ENCODE measurements at regions not wholly inside any gene's neighbourhood (a gene's known extent, or its start where the extent isn't known, plus 50 kb on each side); places are given as distances from the start of the nearest gene placed in this dataset.
"Not testable (repeated sequence)": the region's sequence is repeated elsewhere in the genome, so short reads cannot be mapped to it uniquely, and the experiment has no call there.

GRCh38 chr11:3565838-3566237, 76.0 kb downstream of the ART5 start:
- H4K20me1 ChIP-seq (ENCODE audit: insufficient read depth, low read length); DNase-seq (ENCODE audit: insufficient read length, low spot score, missing footprints); H3K9me3 ChIP-seq (ENCODE audit: low read depth, low read length); H3K27ac ChIP-seq (ENCODE audit: low read depth, low read length); H3K79me2 ChIP-seq (ENCODE audit: insufficient read depth, low read length); H2AFZ ChIP-seq (ENCODE audit: low read length); H3K27me3 ChIP-seq (ENCODE audit: insufficient read depth, low read length); H3K4me2 ChIP-seq (ENCODE audit: insufficient read depth, low read length); H3K4me3 ChIP-seq (ENCODE audit: insufficient read depth, low read length); H3K36me3 ChIP-seq (ENCODE audit: insufficient read depth, low read length); H3K4me1 ChIP-seq (ENCODE audit: insufficient read depth, low read length): not testable (repeated sequence)

GRCh38 chr11:3564383-3564782, 77.4 kb downstream of the ART5 start:
- H2AFZ ChIP-seq (ENCODE audit: low read length); H3K9me3 ChIP-seq (ENCODE audit: low read depth, low read length); H3K27me3 ChIP-seq (ENCODE audit: insufficient read depth, low read length); H3K27ac ChIP-seq (ENCODE audit: low read depth, low read length); H3K4me3 ChIP-seq (ENCODE audit: insufficient read depth, low read length); H3K79me2 ChIP-seq (ENCODE audit: insufficient read depth, low read length); DNase-seq (ENCODE audit: insufficient read length, low spot score, missing footprints); H3K36me3 ChIP-seq (ENCODE audit: insufficient read depth, low read length); H4K20me1 ChIP-seq (ENCODE audit: insufficient read depth, low read length); H3K4me1 ChIP-seq (ENCODE audit: insufficient read depth, low read length); H3K4me2 ChIP-seq (ENCODE audit: insufficient read depth, low read length): not testable (repeated sequence)
- TF ChIP-seq CTCF (IDR thresholded peaks at IDR 0.05; ENCODE audit: extremely low read depth, low read depth, low read length): peak; percentile 19

GRCh38 chr11:3554621-3555020, 87.2 kb downstream of the ART5 start:
- H2AFZ ChIP-seq (ENCODE audit: low read length); H3K36me3 ChIP-seq (ENCODE audit: insufficient read depth, low read length); H3K4me3 ChIP-seq (ENCODE audit: insufficient read depth, low read length); H3K4me1 ChIP-seq (ENCODE audit: insufficient read depth, low read length); H4K20me1 ChIP-seq (ENCODE audit: insufficient read depth, low read length); DNase-seq (ENCODE audit: insufficient read length, low spot score, missing footprints); H3K27me3 ChIP-seq (ENCODE audit: insufficient read depth, low read length); H3K79me2 ChIP-seq (ENCODE audit: insufficient read depth, low read length); H3K27ac ChIP-seq (ENCODE audit: low read depth, low read length); H3K4me2 ChIP-seq (ENCODE audit: insufficient read depth, low read length); H3K9me3 ChIP-seq (ENCODE audit: low read depth, low read length): not testable (repeated sequence)

- H3K9me3 ChIP-seq (ENCODE audit: low read depth, low read length); H3K27me3 ChIP-seq (ENCODE audit: insufficient read depth, low read length); H3K4me2 ChIP-seq (ENCODE audit: insufficient read depth, low read length); H3K4me3 ChIP-seq (ENCODE audit: insufficient read depth, low read length); H3K79me2 ChIP-seq (ENCODE audit: insufficient read depth, low read length); H3K36me3 ChIP-seq (ENCODE audit: insufficient read depth, low read length); H3K27ac ChIP-seq (ENCODE audit: low read depth, low read length); H3K4me1 ChIP-seq (ENCODE audit: insufficient read depth, low read length); H4K20me1 ChIP-seq (ENCODE audit: insufficient read depth, low read length); H2AFZ ChIP-seq (ENCODE audit: low read length); DNase-seq (ENCODE audit: insufficient read length, low spot score, missing footprints): not testable (repeated sequence)
Measured at GRCh38 chr11:3544990-3545389, 96.8 kb downstream of the ART5 start.

- H4K20me1 ChIP-seq (ENCODE audit: insufficient read depth, low read length); H3K4me3 ChIP-seq (ENCODE audit: insufficient read depth, low read length): not testable (repeated sequence)
Measured at GRCh38 chr11:3538220-3538619, 103.6 kb downstream of the ART5 start.

GRCh38 chr11:3537254-3537653, 104.5 kb downstream of the ART5 start:
- not testable (repeated sequence) for H3K4me1 ChIP-seq (ENCODE audit: insufficient read depth, low read length); H4K20me1 ChIP-seq (ENCODE audit: insufficient read depth, low read length); H3K27ac ChIP-seq (ENCODE audit: low read depth, low read length); DNase-seq (ENCODE audit: insufficient read length, low spot score, missing footprints); H2AFZ ChIP-seq (ENCODE audit: low read length); H3K9me3 ChIP-seq (ENCODE audit: low read depth, low read length); H3K4me3 ChIP-seq (ENCODE audit: insufficient read depth, low read length); H3K4me2 ChIP-seq (ENCODE audit: insufficient read depth, low read length); H3K79me2 ChIP-seq (ENCODE audit: insufficient read depth, low read length); H3K27me3 ChIP-seq (ENCODE audit: insufficient read depth, low read length); H3K36me3 ChIP-seq (ENCODE audit: insufficient read depth, low read length)

More at GRCh38 chr11:3538220-3538619, 103.6 kb downstream of the ART5 start:
- not testable (repeated sequence) for H3K27ac ChIP-seq (ENCODE audit: low read depth, low read length); H3K36me3 ChIP-seq (ENCODE audit: insufficient read depth, low read length); H3K4me2 ChIP-seq (ENCODE audit: insufficient read depth, low read length); H3K79me2 ChIP-seq (ENCODE audit: insufficient read depth, low read length); H2AFZ ChIP-seq (ENCODE audit: low read length); H3K4me1 ChIP-seq (ENCODE audit: insufficient read depth, low read length); H3K27me3 ChIP-seq (ENCODE audit: insufficient read depth, low read length); DNase-seq (ENCODE audit: insufficient read length, low spot score, missing footprints); H3K9me3 ChIP-seq (ENCODE audit: low read depth, low read length)

GRCh38 chr11:3532958-3533357, 108.8 kb downstream of the ART5 start:
- not testable (repeated sequence) for H3K27me3 ChIP-seq (ENCODE audit: insufficient read depth, low read length); DNase-seq (ENCODE audit: insufficient read length, low spot score, missing footprints); H4K20me1 ChIP-seq (ENCODE audit: insufficient read depth, low read length); H3K9me3 ChIP-seq (ENCODE audit: low read depth, low read length); H2AFZ ChIP-seq (ENCODE audit: low read length); H3K4me3 ChIP-seq (ENCODE audit: insufficient read depth, low read length); H3K4me2 ChIP-seq (ENCODE audit: insufficient read depth, low read length); H3K4me1 ChIP-seq (ENCODE audit: insufficient read depth, low read length); H3K79me2 ChIP-seq (ENCODE audit: insufficient read depth, low read length); H3K27ac ChIP-seq (ENCODE audit: low read depth, low read length); H3K36me3 ChIP-seq (ENCODE audit: insufficient read depth, low read length)

GRCh38 chr11:3531280-3531679, 110.5 kb downstream of the ART5 start:
- H2AFZ ChIP-seq (ENCODE audit: low read length); H3K27me3 ChIP-seq (ENCODE audit: insufficient read depth, low read length); H3K4me2 ChIP-seq (ENCODE audit: insufficient read depth, low read length); H3K4me1 ChIP-seq (ENCODE audit: insufficient read depth, low read length); H3K4me3 ChIP-seq (ENCODE audit: insufficient read depth, low read length); H4K20me1 ChIP-seq (ENCODE audit: insufficient read depth, low read length); H3K9me3 ChIP-seq (ENCODE audit: low read depth, low read length); DNase-seq (ENCODE audit: insufficient read length, low spot score, missing footprints); H3K36me3 ChIP-seq (ENCODE audit: insufficient read depth, low read length); H3K27ac ChIP-seq (ENCODE audit: low read depth, low read length); H3K79me2 ChIP-seq (ENCODE audit: insufficient read depth, low read length): not testable (repeated sequence)

GRCh38 chr11:3523567-3523966, 118.2 kb downstream of the ART5 start:
- H3K4me1 ChIP-seq (ENCODE audit: insufficient read depth, low read length); H3K27ac ChIP-seq (ENCODE audit: low read depth, low read length); H3K9me3 ChIP-seq (ENCODE audit: low read depth, low read length); H2AFZ ChIP-seq (ENCODE audit: low read length); DNase-seq (ENCODE audit: insufficient read length, low spot score, missing footprints); H3K79me2 ChIP-seq (ENCODE audit: insufficient read depth, low read length); H3K27me3 ChIP-seq (ENCODE audit: insufficient read depth, low read length); H3K4me2 ChIP-seq (ENCODE audit: insufficient read depth, low read length); H4K20me1 ChIP-seq (ENCODE audit: insufficient read depth, low read length); H3K36me3 ChIP-seq (ENCODE audit: insufficient read depth, low read length); H3K4me3 ChIP-seq (ENCODE audit: insufficient read depth, low read length): not testable (repeated sequence)

Data from osteoblast (primary cell).